Epidermal melanocyte (primary cell): ENCODE measurements at regions not wholly inside any gene's neighbourhood (a gene's known extent, or its start where the extent isn't known, plus 50 kb on each side); places are given as distances from the start of the nearest gene placed in this dataset.
"Not testable (repeated sequence)": the region's sequence is repeated elsewhere in the genome, so short reads cannot be mapped to it uniquely, and the experiment has no call there.

Experiments
- DNase-seq: peaks from one replicate; pipeline ENCODE4 v3.0.0; 2011; ENCODE audit warnings: low spot score; ENCODE audit not compliant: insufficient read length

DNA sequence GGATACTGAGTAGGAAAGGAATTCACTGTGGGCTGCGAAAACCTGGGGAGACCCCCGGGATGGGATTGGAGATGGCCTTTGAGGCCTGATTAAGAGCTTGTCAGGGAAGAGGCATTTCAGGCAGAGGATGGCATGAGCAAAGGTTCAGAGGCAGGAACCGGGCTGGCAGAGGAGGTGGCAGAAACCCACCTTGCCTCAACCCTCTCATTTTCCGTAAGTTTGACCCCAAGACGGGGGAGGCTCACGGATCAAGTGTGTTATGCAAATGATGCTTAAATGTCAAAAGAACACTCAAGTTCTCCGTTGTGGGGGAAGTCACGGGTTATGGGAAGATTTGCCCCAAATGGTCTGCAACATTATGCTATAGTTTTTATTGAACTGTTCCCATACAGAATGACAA, 88.3 kb downstream of the MYCN start:
- DNase-seq = no peak

DNA sequence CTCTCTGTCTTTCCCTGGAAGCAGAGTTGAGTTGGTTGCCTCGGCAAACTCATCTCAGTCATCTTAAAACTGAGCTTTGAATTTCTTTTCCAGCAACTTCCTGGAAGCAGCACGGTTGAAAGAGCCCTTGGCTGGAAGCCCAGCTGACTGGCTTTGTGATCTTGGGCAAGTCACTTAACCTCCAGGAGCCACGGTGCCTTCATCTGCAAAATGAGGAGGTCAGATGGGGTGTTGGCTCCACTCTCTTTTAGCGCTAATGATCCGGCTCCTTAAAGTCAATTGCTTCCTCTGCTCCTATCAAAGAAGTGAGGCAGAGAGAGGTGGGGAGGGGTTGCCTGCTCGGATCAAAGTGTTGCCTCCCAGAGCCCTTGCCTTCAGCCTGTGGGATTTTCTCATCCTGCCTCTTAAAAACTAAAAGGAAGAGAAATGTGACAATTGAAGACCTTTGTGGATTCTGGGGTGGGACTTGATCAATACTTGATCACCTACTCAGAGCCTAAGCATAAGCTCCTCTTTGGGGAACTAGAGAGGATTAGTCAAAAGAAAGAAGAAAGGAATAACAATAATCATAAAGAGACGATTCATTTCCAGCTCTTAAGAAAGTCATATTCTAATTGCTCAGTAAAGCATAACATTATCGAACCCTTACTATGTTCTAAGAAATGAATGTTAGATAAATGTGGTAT, 86.6 kb downstream of the MYCN start:
- DNase-seq = no peak

DNA sequence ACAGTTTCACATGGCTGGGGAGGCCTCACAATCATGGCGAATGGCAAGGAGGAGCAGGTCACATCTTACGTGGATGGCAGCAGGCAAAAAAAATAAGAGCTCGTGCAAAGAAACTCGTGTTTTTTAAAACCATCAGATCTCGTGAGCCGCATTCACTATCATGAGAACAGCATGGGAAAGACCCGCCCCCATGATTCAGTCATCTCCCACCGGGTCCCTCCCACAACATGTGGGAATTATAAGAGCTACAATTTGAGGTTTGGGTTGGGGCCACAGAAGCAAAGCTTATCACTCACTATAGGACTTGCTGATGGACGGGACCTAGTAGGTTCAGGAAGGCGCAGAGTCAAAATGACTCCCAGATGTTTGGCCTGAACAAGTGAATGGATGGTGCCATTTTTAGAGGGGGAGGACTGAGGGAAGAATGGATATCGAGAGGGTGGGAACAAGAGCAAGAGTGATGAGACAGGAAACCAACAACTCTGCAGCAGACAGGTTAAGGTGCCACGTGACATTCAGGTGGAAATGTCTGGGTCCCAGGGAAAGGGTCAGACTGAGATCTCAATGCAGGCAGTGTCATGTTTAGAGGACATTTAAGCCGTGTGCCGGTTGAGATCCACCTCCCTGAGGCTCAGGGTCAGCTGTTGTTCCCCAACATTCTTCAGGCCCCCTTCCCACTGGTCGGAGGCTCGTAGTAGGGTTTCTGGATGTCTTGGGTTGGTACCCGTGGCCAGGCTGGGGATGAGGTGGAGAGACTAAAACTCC, 85.7 kb downstream of the MYCN start:
- no peak for DNase-seq

DNA sequence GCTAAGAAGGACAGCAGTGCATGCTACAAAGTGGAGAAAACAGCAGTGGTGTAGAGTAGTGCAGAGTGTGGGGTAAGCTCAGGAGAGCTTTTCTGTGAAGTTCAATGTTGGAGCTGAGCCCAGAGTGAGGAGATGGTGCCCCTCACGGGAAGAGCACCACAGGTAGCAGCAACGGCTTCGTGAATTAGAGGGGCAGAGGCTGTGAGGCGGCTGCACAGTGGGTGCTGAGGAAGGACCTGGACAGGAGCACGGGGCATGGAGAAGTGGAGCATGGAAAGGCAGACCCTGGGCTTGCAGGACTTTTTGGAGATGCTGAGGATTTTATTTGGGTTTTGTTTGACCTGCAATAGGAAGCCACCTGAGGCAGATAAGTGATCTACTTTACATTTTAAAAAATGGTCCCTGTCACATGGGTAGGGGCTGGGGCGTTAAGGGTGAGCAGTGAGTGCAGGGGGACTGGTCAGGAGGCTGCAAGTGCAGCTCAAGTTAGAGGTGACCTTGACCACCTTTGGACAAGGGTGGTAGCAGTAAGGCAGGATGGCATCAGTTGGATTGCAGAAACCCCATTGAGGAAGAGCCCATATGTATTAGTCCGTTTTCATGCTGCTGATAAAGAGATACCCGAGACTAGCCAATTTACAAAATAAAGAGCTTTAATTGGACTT, 85.0 kb downstream of the MYCN start:
- DNase-seq = no peak

DNA sequence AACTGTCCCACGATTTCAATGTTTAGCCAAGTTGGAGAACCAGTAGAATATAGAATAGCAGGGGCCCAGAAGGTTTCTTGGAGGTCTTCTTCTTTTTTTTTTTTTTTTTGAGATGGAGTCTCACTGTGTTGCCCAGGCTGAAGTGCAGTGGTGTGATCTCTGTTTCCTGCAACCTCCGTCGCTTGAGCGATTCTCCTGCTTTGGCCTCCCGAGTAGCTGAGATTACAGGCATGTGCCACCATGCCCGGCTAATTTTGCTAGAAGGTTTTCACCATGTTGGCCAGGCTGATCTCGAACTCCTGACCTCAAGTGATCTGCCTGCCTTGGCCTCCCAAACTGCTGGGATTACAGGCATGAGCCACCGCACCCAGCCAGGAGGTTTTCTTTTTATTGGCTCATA, 84.3 kb downstream of the MYCN start:
- not testable (repeated sequence) for DNase-seq

DNA sequence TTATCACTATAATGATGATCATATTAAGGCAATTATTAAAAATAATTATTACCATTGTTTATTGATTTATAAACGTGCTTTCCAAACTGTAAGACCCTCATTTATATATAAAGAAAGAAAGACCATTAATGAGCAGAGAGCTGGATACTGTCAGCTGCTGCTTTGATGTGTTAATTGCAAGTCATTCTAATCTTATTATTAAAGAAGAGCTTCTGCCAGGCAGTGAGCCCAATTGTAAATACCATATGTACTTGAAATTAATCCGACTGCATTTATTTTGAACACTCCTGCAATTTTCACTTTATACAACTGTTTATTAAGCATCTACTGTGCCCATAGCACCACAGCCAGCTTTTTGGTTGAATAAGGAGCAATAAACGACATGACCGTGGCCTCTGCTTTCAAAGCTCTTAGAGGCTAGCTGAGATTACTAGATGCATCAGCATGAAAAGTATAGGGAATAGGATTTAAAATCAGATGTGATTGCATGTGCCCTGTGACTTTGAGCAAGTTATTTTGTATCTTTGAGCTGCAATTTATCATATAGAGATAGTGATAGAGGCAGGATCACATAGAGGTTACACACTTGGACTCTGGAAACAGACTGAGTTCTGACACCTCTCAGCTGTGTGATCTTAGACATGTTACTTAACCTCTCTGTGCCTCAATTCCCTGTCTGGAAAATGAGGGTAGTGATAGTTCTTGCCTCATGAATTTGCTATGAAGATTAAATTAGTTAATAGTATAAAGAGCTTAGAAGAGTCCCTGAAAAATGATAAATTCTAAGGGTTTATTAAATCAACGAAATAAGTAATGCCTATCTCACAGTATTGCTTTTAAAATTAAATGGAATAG, 83.4 kb downstream of the MYCN start:
- DNase-seq = no peak

DNA sequence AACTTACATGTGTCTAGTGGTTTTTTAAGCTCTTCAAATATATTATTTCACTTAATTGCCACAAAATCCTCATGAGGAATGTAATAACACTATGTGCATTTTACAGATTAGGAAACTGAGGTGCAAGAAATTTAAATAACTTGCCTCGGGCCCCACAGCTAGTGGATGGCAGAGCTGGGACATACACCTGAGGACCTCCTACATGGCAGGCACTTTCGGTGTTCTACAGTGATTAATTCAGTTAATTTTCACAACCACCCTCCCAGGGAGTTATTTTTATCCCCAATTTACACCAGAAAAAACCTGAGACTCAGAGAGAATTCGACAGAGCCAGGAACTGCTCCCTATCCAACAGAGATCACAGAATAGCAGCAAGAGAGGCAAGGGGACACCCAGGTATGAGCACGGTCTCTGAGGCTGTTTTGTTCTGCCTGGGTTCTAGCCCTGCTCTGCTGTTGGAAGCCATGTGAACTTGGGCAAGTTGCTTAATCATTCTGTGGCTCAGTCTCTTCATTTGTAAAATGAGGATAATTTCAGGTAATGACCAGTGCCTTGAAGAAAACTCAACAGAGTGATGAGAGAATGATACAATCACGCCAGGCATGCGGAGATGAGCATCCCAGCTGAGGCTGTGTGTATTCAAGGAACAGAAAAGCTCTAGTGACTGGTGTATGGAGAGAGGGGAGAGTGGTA, 82.3 kb downstream of the MYCN start:
- DNase-seq = no peak

DNA sequence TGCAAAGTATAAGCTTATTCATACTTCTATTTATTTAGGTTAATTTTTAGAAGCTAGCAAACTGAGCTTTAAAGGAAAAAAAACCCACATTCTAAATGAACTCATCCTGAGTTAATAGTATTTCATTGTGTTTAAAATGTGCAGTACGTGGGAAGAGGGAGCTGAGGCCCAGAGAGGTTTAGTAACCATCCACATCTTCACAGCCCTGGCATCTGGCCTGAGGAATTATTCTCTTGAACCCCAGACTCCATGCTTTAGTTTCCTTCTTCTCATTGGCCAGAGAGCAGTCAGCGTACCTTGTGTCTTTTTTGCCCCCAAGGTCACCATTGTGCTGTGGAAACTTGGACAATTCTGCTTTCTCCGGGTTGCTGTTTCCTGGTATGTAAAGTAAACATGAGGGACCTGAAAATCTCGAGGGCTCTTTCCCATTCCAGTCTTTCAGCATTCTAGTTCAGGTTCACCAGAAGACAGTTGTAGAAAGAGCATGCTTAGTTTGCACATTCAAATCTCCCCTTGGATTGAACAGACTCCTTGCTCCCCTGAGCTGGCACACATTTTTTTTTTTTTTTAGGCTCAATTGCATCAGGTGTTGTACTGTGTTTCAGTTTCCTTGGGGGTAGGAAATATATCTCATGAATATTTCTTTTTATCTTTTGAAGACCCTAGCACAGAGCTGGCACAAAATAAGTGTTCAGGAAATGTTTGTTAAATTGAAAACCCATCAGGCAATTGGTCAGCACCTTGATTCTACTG, 81.4 kb downstream of the MYCN start:
- DNase-seq = no peak

DNA sequence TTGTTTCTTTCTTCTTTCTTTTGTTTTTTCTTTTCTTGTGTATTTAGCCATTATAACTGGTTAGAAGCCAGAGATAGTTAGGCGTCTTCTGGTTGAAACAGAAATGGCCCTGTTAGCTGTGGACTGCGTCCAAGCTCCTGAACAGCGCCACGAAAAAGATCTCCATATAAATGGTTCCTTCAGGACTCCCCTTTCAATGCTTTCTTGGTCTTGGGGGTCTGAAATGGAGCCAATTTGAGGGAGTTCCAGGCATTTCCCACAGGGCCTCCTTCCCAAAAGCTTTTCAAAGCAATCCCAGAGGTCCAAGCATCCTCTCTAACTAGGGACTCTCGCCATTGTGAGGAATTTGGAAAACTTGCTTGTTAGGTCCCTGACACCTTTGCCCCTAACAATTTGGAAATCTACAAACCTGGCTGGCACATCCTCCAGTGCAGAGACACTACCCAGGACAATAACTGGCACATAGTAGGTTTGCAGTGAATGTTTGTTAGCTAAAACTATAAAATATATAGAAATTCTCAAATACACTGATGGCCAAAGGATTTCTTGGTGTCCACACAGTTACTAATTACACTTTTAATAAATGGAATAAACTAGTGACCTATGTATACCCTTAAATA, 80.1 kb downstream of the MYCN start:
- no peak for DNase-seq

DNA sequence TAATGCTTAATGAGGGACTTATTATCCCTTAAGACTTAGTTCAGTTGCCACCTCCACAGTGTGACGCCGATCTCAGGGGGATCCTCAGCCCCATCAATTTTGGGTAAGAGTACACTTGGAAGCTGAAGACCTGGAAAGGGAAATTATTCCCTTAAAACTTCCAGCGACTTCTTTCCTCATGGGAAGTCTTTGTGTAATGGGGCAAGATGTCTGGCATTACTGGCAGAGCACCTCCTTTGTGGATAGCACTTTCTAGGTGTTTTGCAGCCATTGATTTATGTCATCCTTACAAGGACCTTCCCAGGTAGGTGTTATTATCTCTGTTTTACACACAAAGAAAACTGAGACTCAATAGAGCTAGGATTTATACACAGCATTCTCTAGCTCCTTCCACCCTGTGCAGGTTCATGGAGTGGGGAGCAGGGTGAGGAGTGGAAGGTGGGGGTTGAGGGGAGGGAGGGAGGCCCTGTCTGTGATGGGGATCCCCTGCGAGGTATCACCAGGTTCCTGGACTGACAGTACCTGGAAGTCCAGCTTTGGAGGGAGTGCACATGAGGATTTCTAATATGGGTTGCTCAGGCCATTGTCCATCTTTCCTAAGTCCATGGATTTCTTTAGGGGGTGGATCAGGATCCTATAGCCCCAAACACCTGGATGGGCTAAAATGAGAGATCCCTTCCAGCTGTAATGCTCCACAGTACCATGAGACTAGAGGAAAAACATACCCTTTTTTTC, 79.4 kb downstream of the MYCN start:
- DNase-seq = no peak

DNA sequence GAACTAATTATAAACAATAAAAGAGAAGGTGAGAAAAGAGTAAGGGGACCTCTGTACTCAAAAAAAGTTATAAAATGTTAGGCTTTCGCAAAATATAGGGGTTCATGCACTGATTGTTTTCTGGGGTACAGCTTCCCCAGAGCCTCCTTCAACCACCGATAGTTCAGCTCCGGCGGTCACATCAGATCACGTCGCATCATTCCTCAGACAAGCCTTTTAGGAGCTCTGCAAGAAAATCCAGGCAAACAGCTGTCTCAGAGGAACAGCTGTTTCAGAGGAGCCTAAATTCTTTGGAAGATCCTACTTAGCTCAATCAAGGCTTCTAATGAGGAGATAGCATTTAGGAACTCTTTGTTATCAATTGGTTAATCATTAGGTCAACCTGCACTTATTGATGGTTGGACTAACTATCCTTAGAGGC, 78.7 kb downstream of the MYCN start:
- no peak for DNase-seq

DNA sequence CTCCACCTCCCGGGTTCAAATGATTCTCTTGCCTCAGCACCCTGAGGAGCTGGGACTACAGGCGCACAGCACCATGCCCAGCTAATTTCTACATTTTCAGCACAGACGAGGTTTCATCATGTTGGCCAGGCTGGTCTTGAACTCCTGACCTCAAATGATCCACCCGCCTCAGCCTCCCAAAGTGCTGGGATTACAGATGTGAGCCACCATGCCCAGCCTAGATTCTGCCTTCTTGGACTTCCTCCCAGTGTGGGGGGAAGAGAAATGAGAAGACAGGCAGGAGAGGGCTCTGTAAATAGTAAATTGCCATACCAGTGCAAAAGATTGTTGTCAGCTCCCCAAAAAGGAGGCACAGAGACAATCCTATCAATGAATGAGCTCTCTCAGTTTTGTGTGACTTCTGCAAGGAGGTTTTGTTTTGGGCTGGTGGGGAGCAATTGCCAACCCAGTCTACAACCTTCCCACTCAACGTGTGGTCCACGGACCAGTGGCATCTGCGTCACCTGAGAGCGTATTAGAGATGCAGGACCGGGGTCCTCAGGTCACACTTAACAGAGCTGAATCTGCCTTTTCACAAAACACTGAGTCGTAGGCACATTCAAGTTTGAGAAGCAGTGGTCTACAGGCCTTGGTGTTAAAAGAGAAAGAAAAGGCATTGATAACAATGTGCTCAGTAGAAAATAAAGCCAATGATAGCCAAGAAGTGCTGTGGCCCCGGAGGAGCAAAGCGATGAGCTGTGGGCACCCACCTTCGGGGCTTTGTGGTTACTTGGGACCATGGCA, 78.1 kb downstream of the MYCN start:
- no peak for DNase-seq

DNA sequence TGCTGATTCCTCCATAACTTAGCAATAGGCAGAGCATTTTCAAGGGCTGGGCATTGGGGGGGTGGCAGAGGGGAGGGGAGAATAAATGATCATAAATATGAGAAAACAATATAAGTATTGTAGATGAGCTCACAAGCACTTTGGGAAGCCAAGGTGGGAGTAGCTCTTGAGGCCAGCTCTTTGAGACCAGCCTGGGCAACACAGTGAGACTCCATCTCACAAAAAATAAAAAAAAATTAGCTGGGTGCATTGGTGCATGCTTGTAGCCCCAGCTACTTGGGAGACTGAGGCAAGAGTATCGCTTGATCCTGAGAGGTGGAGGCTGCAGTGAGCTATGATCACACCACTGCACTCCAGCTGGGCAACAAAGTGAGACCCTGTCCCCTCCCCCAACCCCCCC, 75.9 kb downstream of the MYCN start:
- no peak for DNase-seq

DNA sequence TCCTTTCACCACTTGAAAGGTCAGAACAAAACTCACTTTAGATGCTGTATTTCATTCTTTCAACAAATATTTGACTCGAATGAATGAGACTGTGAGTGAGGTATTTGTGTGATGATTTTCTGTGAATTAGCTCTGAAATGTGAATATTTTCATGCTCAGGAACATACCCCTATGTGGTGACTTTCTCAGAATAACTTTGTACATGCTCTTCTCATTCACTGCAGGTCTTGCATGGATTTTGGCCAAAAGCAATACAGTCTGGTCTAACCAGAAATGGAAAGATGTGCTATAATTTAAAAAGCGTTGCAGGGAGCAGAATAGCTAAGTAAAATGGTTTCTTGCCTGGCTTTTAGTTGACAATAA, 75.5 kb downstream of the MYCN start:
- no peak for DNase-seq

DNA sequence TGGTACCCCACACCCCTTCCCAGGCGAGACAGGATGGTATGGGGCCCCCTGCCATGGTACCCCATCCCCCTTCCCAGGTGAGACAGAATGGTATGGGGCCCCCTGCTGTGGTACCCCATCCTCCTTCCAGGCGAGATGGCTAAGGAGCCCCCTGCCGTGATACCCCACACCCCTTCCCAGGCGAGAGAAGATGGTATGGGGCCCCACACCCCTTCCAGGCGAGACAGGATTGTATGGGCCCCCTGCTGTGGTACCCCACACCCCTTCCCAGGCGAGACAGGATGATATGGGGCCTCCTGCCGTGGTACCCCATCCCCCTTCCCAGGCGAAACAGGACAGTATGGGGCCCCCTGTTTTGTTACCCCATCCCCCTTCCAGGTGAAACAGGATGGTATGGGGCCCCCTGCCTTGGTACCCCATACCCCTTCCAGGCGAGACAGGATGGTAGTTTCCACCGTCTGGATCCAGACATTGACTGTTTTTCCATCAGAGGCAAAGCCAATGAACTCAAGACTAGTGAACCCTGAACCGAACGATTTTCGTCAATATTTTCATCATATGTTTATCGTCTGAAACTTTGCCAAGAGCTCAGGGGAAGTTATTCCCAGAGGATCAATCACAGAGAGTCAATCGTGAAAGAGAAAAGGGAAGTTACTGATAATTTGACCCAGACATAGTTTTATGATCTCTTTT, 75.0 kb downstream of the MYCN start:
- DNase-seq = no peak

DNA sequence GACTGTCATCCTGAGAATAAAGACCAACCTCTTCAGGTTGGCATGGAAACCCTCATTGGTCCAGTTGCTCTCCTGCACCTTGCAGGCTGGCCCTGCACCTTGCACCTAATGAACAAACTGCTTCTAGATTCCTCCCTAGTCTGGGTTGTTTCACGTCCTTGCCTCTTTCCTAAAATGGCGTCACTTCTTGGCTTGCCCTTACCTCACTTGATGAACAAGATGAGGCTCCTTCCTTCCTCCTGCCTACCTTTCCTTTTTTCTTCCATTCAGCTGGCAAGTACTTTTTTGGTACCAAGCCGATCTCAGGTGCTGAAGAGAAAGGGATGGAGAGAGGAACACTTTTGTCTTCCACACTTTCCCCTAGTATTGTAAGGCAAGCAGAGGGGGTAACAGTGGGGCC, 74.5 kb downstream of the MYCN start:
- DNase-seq = no peak

DNA sequence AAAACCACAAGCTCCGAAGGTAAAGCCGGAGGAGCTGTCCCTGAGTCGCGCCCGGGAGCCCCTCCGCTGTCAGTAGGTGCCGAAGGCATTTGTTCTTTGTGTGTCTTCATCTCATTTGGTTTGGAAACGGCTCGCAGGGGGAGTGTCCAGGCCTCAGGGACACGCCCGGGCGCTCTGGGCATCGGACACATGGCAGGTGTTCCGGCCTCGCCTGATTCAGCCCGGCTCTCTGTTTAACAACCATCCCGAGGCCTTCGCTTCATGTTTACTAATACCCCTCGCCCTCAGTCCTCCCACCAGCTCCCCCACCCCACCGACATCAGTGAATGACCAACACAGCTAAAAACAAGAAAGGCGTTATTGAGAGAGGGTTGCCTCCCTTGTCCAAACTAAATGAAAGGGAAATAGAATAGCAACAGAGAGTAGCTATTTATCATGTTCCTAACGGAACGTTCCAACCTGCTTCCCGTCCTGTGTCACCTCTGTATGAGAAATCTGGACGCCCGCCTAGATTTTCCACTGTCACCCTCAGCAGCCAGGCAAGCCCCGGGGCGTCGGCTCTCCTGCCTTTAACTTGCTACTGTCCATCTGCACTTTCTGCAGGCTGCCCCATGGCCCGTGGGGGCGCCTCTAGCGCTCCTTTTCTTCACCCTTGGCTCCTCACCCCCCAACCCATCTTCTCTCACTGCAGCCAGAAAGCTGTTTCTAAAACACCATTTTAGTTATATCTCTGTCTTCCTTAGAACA, 73.9 kb downstream of the MYCN start:
- DNase-seq = no peak
